ENCODE measurements at regions not wholly inside any gene's neighbourhood (a gene's known extent, or its start where the extent isn't known, plus 50 kb on each side); places are given as distances from the start of the nearest gene placed in this dataset.

DNA sequence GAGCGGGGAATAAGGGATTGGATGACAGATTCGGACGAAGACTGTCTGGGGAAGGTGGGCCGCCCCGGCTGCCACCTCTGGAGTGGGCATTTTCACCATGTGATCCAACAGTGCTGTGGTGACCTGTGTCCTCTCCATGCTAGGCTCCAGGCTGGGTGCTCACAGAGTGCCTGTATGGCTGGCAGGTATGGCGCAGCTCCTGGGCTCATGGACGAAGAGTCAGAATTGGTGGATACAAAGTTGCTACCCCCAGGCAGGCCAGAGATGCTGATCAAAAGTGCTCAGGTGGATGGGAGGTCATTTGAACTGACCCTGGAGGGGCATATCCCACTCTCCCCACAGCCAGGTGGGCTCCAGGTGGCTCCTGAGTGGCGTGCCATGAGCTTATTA, 111.3 kb upstream of the UQCRFS1 start:
- no peak for DNase-seq

DNA sequence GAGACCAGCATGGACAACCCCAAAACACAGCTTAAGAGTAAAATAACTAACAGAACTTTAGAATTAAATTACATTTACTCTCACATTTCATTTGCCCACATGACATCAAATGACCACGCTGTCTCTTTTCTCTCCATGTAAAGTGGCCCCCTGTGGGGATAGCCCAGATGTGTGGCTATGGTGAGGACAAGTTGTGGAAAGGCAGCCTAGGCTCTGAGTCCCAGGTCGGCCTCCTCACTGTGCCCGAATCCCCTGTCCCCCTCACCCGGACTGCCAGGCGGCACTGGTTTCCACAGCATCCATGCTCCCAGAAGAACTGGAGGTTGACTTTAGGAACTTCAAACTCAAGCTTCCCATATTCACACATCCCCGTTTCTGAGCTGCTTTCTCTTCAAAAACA, 111.8 kb upstream of the UQCRFS1 start:
- DNase-seq = no peak

DNA sequence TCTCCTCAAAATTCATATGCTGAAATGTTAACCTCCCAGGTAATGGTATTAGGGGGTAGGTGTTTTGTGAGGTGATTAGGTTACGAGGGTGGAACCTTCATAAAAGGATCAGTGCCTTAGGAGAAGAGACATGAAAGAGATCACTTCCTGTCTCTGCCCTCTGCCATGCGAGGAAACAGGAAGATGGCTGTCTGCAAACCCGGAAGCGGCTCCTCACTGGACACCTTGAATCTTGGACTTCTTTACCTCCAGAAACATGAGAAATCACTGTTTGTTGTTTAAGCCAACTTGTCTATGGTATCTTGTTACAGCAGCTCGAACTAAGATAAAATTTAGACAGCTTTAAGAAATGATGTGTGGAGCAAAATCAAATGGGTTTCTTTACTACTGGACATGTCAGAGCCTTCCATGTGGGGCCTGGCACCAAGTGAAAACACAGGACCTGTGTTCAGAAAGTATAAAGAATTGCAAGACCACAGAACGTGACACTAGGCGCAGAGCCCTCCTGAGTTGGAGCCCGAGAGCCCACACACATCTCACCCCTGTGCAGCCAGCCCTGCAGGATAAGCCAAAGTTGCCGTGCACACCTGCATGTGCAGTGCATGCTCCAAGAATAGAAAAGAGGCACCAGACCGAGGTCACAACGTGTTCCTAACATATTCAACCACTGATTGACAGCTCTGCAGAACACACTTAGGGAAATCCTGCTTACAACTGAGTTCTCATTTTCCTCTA, 112.5 kb upstream of the UQCRFS1 start:
- DNase-seq = no peak

DNA sequence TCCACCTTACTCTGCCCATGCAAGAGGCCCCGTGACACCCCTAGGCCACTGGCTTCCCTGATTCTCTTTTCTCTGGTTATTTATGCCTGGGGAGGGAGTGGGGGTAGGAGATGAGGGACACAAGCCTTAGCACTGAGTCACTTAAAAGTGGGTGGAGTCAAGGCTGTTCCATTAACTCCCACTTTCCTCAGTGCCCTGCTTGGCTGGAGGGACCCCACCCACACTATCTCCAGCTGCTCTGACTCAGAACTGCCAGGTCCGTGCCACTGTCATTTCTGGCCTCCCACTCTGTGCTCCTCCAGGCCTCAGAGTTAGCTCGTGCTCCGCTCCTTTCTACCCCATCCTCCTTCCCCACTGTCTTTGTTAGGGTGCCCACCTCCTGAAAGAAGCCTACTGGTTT, 113.4 kb upstream of the UQCRFS1 start:
- no peak for DNase-seq

DNA sequence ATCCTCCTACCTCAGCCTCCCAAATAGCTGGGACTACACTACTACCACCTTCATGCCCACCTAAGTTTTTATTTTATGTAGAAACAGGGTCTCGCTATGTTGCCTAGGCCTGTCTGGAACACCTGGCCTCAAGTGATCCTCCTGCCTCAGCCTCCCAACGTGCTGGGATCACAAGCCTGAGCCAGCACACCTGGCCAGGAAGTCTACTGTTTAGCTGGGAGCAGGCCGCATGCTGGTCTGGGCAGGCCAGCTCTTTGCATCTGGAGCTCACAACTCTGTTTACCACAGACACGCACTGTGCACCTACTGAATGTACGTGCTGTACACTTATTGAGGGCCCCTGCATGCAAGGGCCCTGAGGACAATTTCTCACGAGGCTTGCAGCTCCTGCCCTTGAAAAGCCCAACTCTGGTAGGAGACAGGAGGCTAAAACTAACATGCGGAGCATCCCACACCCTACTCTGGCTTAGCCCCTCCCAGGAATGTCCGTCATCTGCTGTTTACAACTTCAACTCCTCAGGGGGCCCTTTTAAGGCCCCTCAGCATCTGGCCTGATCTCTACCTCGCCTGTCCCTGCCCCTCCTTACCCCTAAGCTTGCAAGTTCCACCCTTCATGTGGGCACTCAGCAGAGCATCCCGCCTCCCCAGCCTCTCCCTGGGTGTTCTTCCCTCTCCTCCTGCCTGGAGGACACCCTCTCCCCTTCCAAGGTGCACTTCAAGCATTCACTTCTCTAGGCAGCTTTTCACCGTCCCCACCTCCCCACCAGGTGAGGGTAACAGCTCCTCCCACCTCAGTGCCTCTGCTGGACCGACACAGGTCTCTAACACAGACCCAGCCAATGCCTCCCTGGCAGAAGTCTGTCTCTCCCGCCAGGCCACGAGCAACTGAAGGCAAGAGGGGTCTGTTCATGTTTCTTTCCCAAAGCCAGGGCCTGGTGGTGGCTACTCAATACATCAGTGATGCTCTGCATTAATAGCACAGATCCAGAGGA, 114.2 kb upstream of the UQCRFS1 start:
- DNase-seq = no peak

DNA sequence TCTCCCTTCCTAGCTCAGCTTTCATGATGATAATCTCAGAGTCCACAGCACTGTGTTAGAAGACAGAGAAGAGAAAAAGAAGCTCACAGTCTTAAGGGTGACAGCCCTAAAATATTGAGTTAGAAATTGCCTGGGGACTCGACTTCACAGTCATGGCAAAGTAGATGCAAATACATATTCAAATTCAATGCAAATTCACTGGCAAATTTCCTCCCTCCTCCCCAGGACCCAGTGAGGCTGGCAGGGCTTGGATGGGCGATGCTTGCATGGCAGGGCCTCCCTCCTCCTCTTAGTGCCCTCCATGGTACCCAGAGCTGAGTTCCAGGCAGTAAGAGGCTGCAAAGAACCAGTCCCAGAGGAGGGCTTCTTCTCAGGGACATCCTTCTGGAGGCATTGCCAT, 115.6 kb upstream of the UQCRFS1 start:
- no peak for DNase-seq

DNA sequence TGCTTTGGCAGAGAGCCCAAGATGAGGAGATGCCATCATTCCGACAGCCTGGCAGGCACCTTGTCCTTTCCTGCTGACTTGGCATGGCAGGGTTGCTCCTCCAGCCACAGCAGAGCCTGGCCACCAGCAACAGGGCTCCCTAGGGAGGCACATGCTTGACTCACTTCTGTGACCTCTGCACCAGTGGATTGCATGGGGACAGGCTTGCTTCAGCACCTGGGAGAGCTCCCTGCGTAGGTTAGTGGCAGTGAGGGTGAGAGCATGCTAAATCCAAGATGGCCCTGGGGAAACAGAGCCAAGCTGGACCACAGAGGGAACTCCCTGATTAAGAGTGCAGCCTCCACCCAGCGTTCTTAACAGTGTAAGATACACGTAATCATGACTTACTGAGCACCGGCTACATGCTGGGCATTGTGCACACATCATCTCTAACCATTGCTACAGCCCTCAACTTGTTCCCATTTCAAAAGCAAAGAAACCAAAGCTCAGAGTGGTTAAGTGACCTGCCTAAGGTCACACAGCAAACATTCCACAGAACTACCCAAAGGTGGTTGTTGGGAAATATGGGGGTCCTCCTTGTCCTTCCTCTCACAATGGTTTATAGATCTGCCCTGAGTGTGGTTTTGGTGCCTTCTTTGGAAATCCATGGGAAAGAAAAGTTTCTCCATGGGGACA, 116.6 kb upstream of the UQCRFS1 start:
- no peak for DNase-seq

DNA sequence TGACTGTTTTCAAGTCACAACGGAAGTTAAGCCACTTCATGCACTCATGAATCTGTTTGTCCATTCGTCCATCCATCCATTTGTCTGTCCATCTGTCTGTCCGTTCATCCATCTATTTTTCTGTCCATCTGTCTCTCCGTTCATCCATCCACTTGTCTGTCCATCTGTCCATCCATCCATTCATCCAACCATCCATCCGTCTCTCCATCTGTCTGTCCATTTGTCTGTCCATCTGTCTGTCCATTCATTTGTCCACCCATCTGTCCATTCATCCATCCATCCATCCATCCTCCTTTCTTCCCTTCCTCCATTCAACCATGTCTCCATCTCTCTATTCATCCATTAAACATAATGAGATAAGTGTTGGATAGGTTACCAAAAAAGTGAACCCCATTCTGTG, 123.5 kb upstream of the UQCRFS1 start:
- DNase-seq = no peak

DNA sequence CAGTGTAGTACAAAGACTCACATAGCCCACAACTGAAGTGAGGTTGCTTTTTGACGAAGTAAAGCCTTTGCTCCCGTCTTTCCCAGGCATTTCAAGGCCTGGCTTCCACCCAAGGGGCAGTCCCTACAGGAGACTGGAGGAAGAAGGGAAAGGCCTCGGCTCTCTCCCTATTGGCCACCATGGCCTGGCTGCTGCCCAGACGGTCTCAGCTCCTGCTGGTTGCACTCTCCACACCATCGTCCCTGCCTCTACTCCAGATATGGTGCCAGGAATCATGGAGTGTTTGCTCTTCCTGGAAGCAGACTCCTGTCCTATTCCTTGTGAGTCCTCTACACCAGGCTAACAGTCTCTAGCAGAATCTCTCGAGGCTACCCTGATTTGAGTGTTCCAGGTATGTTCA, 124.1 kb upstream of the UQCRFS1 start:
- DNase-seq = no peak

DNA sequence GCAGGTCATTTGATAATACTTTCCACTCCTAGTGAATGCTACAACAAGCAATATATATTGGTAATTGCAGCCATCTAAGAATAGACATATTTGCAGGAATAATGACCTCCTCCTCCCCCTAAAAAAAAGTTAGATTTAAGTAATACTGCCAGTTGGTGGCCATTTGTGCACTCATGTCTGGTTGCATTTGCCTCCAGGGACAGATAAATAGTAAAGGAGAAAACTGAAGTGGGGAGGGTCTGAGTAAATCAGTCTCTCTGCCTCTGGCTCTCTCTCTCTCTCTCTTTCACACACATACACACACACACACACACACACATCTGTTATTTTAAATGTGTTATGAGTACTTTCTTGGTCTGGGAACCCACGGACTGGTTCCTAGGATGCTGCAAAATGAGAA, 125.5 kb upstream of the UQCRFS1 start:
- DNase-seq = no peak

DNA sequence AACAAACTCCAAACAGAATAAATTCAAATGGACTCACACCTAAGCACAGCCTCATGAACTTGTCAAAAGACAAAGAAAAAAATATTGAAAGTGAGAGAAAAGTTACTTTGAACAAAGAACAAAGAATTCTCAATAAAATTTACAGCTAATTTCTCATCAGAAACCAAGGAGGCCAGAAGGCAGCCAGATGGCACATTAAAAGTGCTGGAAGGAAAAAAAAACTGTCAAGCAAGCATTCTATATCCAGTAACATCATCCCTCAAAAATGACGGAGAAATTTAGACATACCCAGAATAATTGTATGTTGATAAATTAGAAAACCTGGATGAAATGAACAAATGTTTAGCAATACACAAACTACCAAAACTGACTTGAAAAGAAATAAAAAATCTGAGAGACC, 129.8 kb upstream of the UQCRFS1 start:
- DNase-seq = no peak

DNA sequence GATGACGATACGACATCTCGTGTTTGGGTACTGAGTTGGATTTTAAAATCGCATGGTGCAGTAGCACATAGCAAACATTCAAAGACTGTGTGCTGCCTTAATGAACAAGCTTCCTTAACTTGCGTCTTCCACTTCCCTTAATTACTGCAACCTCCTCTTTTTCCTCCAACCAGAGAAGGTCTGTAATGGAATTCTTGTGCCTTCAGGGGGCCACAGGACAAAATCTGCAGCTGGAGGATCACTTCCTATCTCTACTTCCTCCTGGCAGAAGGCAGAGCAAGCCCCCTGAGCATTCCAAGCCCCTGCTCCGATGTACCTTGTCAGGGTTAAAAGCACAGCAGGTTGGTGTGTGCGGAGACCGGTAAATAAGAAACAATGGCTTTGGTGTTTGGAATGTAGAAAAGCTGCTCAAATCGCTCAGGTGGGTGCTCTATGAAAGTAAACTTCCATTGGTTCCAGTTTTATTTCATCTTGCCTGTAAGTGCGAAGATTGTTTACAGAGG, 151.3 kb upstream of the UQCRFS1 start:
- no peak for DNase-seq

DNA sequence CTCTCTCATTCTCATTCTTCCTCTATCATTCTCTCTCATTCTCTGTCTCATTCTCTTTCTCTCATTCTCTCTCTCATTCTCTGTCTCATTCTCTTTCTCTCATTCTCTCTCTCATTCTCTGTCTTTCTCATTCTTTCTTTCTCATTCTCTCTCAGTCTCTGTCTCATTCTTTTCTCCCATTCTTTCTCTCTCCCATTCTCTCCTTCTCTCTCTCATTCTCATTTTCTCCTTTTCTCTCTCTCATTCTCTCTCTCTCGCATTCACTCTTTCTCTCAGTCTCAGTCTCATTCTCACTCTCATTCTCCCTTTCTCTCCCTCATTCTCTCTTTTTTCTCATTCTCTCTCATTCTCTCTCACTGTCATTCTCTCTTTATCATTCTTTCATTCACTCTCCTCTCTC, 152.0 kb upstream of the UQCRFS1 start:
- DNase-seq = no peak

DNA sequence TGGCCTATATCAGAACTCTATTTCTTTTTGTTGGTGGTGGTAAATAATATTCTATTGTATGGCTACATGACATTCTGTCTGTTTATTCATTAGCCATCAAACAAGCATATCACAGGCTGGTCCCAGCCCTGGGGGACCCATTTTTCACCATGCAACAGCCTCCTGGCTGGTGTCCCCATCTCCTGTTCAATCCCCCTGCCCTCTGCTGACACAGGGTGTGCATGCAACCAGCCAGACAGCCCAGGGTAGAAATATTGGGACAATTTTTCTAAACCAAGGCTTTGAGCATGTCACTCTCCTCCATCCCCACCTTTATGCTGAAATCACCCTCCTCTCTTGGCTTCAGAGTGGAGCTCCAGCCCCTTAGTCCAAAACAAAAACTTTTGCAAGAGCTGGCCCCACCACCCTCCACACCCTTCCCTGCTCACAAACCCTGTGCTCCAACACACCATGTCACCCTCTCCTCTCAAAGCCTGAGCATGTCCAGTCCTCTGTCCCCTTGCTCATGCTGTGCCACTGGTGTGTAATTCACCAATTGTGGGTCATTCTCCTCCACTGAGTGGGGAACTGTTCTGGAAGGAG, 153.0 kb upstream of the UQCRFS1 start:
- DNase-seq = no peak

DNA sequence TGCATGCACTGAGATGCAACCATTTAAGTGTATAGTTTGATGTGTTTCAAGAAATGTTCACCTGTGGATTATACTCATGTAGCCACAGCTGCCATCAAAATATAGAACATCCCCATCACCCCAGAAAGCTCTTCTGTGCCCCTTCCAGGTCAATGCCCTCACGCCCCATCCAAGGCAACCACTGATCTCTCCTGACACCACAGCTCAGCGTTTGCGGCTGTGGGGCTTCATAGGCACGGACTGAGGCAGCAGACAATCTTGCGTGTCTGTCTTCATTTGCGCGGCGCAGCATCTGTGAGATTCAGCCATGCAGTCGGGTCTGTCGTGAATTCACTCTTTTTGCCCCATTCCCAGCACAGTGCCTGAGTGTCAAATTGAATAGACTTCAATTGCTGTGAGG, 153.8 kb upstream of the UQCRFS1 start:
- no peak for DNase-seq

DNA sequence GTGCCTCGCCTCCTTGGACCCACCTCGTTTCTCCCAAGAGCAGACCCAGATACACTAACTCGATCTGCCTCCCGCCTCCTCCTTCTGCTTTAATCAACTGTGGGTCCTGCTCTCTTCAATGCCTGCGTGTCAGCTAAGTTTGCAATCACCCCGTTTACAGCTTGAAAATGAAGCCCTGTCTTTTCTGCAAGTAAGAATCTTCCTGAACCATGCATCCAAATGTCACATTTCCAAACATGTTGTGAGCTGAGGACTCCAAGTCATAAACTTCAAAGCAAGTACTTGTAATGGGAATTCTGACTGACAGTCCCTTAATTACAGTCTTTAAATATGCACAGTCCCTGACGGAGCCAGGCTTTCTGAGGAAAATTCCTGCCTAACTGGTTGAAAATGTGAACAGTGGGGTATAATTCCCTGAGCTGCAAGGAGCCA, 154.9 kb upstream of the UQCRFS1 start:
- no peak for DNase-seq

DNA sequence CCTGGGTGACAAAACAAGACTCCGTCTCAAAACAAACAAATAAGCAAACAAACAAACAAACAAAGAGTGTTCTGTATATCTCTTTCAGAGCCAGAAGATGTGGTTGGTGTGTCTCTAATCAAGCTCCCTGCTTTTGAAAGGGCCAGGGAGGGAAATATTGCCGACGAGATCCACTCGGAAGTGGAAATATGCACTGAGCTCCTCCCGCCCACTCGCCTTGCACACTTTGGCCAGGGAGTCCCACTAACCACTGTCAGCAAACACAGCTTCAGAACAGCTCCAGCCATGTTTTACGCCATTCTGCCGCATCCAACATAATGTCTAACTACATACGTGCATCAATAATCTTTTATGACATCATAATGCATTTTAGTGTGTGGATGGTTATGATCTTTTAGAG, 155.5 kb upstream of the VSTM2B start:
- DNase-seq = no peak

DNA sequence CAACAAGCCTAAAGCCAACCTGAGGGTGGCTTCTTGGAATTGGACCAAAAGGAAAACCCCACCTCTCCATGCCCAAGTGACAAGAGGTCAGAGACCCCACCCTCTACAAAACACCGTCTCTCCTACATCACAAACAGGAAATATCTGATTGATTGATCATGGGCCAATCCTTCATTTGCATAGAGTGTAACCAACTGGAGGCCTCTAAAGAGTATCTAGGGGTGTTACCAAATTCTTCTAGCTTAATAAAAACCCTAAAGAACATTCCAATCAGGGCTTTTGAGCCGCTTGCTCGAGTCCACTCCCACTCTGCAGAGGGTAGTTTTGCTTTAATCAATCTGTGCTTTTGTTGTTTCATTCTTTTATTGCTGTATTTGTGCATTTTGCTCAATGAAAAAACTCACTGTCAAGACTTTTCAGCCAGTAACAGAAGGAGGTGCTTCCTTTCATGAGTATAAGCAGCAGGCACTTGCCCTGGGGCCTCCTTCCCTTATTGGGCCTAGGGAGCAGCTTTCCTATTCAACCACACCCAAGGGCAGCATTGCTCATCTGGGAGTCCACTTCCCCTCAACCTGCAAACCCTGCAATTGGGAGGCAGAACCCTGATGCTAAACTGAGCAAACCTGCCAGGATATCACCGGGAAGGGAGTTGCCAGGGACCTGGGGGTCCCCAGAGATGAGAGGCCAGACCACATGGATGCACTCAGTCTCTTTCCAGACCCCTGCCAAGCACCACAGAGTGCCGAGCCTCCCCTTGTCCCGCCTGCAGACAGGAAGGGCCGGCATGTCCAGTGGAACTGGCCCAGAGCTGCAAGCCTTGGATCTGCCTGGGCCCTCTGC, 154.3 kb upstream of the VSTM2B start:
- no peak for DNase-seq

DNA sequence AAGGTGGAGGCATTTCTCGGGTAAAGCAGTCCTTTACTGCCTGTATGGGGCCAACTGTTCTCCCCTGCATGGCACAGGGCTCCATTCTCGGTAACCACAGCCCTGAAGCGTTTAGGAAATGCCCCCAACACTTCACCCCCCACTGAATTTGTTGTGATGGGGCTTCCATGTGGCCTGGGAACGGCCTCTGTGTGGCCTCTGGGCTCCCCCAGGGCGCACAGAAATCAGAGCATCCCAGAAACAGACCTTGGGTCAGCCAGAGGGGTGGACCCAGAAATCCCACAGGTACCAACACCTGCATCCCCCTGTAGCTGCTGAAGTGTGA, 153.7 kb upstream of the VSTM2B start:
- DNase-seq = no peak

DNA sequence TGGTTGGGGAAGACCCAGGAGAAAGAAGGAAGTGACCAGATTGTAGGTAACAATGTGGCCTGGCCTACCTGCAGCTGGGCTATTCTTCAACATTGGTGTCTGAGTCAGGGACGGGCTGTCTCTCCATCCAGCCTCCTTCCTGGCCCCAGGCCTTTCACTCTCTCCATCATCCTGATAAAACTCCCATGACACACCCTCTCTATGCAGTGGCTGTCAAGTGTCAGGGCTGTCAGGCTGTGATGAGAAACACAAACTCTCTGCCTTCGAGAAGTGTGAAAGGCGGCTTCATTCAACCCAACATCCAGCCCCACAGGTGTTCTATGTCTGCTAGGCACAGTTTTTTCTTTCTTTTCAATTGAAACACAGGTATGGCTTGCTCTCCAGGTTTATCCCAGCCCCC, 153.3 kb upstream of the VSTM2B start:
- no peak for DNase-seq

DNA sequence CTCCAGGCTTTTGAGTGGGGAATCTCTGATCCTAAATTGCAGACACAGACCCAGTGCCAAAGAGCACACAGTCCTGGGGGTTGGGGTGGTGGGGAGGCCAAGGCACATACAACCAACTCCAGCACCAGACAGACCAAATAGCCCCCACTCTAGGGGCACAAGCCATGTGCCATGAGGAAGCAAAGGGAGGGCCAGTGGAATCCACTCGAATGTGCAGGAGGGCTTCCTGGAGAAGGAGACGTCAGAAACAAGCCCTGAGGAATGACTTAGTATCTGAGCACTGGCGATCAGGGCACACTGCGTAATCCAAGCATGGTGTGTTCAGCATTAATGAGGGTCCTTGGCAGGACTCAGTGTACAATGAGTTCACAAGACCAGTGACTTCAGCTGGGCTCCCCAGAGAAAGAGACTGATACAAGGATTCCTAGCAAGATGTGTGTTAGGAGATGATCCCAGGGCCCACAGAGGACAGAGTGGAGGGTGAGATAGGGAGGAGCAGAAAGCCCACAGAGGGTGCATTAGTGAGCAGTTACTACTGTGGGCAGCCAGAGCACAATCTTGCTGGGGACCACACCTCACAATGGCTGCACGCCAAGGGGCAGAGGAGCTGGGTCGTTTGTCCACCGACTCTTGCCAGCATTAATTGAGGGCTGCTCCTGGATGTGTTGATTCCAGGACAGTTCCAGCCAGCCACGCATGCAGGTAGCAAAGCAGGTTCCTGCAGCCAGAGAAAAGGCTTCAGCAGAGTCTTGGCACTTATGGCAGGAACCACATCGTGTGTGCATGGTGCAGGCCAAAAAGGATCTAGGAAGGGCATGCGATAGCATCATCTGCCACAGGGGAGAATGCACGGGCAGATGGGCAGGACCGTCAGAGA, 152.6 kb upstream of the VSTM2B start:
- DNase-seq = no peak

All from NCI-H2107 (cell line).